Islet of Langerhans (tissue), 1 donor: ENCODE measurements at regions not wholly inside any gene's neighbourhood (a gene's known extent, or its start where the extent isn't known, plus 50 kb on each side); places are given as distances from the start of the nearest gene placed in this dataset.
"Not testable (repeated sequence)": the region's sequence is repeated elsewhere in the genome, so short reads cannot be mapped to it uniquely, and the experiment has no call there.

Source experiments
- FAIRE-seq: peaks from one replicate; lab custom pipeline; 2011; peaks lifted over from hg19 to GRCh38; lab: Jason Lieb, UNC

- no peak for FAIRE-seq
Measured at GRCh38 chr2:195343942-195344530, 313.0 kb upstream of the SLC39A10 start.

- FAIRE-seq: no peak
Measured at GRCh38 chr2:195343540-195343939, 313.5 kb upstream of the SLC39A10 start.

- FAIRE-seq: no peak
Measured at GRCh38 chr2:195342061-195342460, 315.0 kb upstream of the SLC39A10 start.

GRCh38 chr2:195338856-195339255, 318.2 kb upstream of the SLC39A10 start:
- no peak for FAIRE-seq

- no peak for FAIRE-seq
Measured at GRCh38 chr2:195337597-195337996, 319.4 kb upstream of the SLC39A10 start.

- no peak for FAIRE-seq
Measured at GRCh38 chr2:195333869-195334268, 323.2 kb upstream of the SLC39A10 start.

GRCh38 chr2:195331966-195332365, 325.1 kb upstream of the SLC39A10 start:
- FAIRE-seq: no peak

- no peak for FAIRE-seq
Measured at GRCh38 chr2:195331129-195331528, 325.9 kb upstream of the SLC39A10 start.

GRCh38 chr2:195330513-195330956, 326.5 kb upstream of the SLC39A10 start:
- no peak for FAIRE-seq

GRCh38 chr2:195329784-195330183, 327.2 kb upstream of the SLC39A10 start:
- not testable (repeated sequence) for FAIRE-seq

GRCh38 chr2:195326537-195326936, 330.5 kb upstream of the SLC39A10 start:
- FAIRE-seq: no peak

GRCh38 chr2:195322324-195322723, 334.7 kb upstream of the SLC39A10 start:
- FAIRE-seq: no peak

- FAIRE-seq: no peak
Measured at GRCh38 chr2:195320413-195320973, 336.5 kb upstream of the SLC39A10 start.

- no peak for FAIRE-seq
Measured at GRCh38 chr2:195319548-195320412, 337.2 kb upstream of the SLC39A10 start.

- no peak for FAIRE-seq
Measured at GRCh38 chr2:195319112-195319460, 337.9 kb upstream of the SLC39A10 start.

GRCh38 chr2:195318440-195319111, 338.4 kb upstream of the SLC39A10 start:
- peak; percentile 98 for FAIRE-seq

- FAIRE-seq: no peak
Measured at GRCh38 chr2:195317550-195317949, 339.5 kb upstream of the SLC39A10 start.

GRCh38 chr2:195316486-195316885, 340.5 kb upstream of the SLC39A10 start:
- FAIRE-seq: no peak

- FAIRE-seq: no peak
Measured at GRCh38 chr2:195313962-195314361, 343.1 kb upstream of the SLC39A10 start.

GRCh38 chr2:195312662-195313061, 344.4 kb upstream of the SLC39A10 start:
- FAIRE-seq: no peak

- no peak for FAIRE-seq
Measured at GRCh38 chr2:195308163-195308562, 348.9 kb upstream of the SLC39A10 start.

- no peak for FAIRE-seq
Measured at GRCh38 chr2:195307751-195308150, 349.3 kb upstream of the SLC39A10 start.

GRCh38 chr2:195304310-195304709, 352.7 kb upstream of the SLC39A10 start:
- FAIRE-seq: no peak
